HepG2 (cell line): ENCODE measurements at regions not wholly inside any gene's neighbourhood (a gene's known extent, or its start where the extent isn't known, plus 50 kb on each side); places are given as distances from the start of the nearest gene placed in this dataset.

Experiments used
- ATAC-seq: fragments of 200-7000 bp; cut with Tn5 transposase; 3 replicates; pipeline ENCODE4 v1.9.1; 2020; ENCODE audit warnings: mild to moderate bottlenecking, moderate library complexity
- BruUV-seq: library from RNA; stranded (reverse); fragments of 400-500 nt; replicated peaks from 2 replicates; lab custom pipeline; 2021; lab: Mats Ljungman, UMichigan
- CTCF ChIA-PET: fragments of 300-600 bp; formaldehyde crosslinking; extraction: SDS; loops from one replicate; lab custom pipeline; 2021; ENCODE audit warnings: low total read pairs, inconsistent platforms, low intra/inter-chr PET ratio; lab: Yijun Ruan, JAX
- POLR2A ChIA-PET: fragments of 350-600 bp; sonication (Branson Sonifier 250); formaldehyde crosslinking; loops from one replicate; lab custom pipeline; 2020; ENCODE audit warnings: antibody characterized with exemption, inconsistent platforms; lab: Yijun Ruan, JAX
- DNase-seq: peaks from one replicate; pipeline ENCODE4 v3.0.0-alpha.2; 2015; ENCODE audit warnings: low spot score
- FAIRE-seq: peaks from 3 replicates; lab custom pipeline; 2011; peaks lifted over from hg19 to GRCh38; lab: Jason Lieb, UNC
- H2AFZ ChIP-seq: one replicate; pipeline ENCODE4 v1.6.1; 2011; ENCODE audit warnings: low read length, inconsistent platforms
- H3K27ac ChIP-seq: fragments of 300-600 bp; 3 replicates; pipeline ENCODE4 v1.8.0; 2011; ENCODE audit warnings: mixed run types, mild to moderate bottlenecking, mixed read lengths, low read length, inconsistent platforms; ENCODE audit not compliant: insufficient read depth; ENCODE audit errors: extremely low read length
- H3K27me3 ChIP-seq, 2 experiments: fragments of 200-600 bp in 1 of 2; 2 replicates in 1 of 2; 3 replicates in 1 of 2; pipeline versions ENCODE4 v1.6.0 to v1.8.0; 2011; ENCODE audit warnings: low read length in 2 of 2, mild to moderate bottlenecking in 2 of 2, moderate library complexity in 2 of 2, inconsistent platforms in 1 of 2; ENCODE audit not compliant: insufficient read depth in 2 of 2, control insufficient read depth in 1 of 2
- H3K36me3 ChIP-seq, 2 experiments: fragments of 200-600 bp in 1 of 2; replicated peaks in 1 of 2; 2 replicates in 1 of 2; 3 replicates in 1 of 2; pipeline versions ENCODE4 v1.5.1 to v1.8.0; 2011; ENCODE audit warnings: low read length in 2 of 2, inconsistent platforms in 1 of 2; ENCODE audit not compliant: insufficient read depth in 2 of 2, control insufficient read depth in 1 of 2
- H3K4me1 ChIP-seq: 2 replicates; pipeline ENCODE4 v1.5.1; 2012; ENCODE audit warnings: low read length, inconsistent platforms; ENCODE audit not compliant: insufficient read depth
- H3K4me2 ChIP-seq: 2 replicates; pipeline ENCODE4 v1.6.0; 2011; ENCODE audit warnings: low read depth, low read length, inconsistent platforms
- H3K4me3 ChIP-seq, 3 experiments: fragments of 200-600 bp in 1 of 3; sonication (generic), shearing (Covaris generic) in 1 of 3; replicated peaks in 1 of 3; 2 replicates each; pipeline ENCODE4 v1.5.1; 2011 to 2016; ENCODE audit warnings: low read length in 3 of 3, inconsistent platforms in 2 of 3, low read depth in 2 of 3, mild to moderate bottlenecking in 2 of 3, control low read depth in 1 of 3, mixed read lengths in 1 of 3; ENCODE audit not compliant: insufficient read depth in 1 of 3
- H3K79me2 ChIP-seq: one replicate; pipeline ENCODE4 v1.6.1; 2011; ENCODE audit warnings: low read length, inconsistent platforms; ENCODE audit not compliant: insufficient read depth
- H3K9ac ChIP-seq: 2 replicates; pipeline ENCODE4 v1.6.0; 2011; ENCODE audit warnings: mild to moderate bottlenecking, low read depth, low read length, inconsistent platforms; ENCODE audit not compliant: insufficient read depth
- H3K9me3 ChIP-seq: 2 replicates; pipeline ENCODE4 v1.5.1; 2012; ENCODE audit warnings: mild to moderate bottlenecking, low read length
- H4K20me1 ChIP-seq: 2 replicates; pipeline ENCODE4 v1.6.0; 2011; ENCODE audit warnings: inconsistent platforms, mild to moderate bottlenecking, low read length, moderate library complexity; ENCODE audit not compliant: insufficient read depth
- ARNTL ChIP-seq: sonication (generic); formaldehyde crosslinking; IDR thresholded peaks from 2 replicates; pipeline ENCODE4 v1.4.0; 2020; ENCODE audit warnings: mild to moderate bottlenecking, missing genetic modification reagents
- ELF3 ChIP-seq: IDR thresholded peaks from 2 replicates; pipeline ENCODE4 v1.6.1; 2016; ENCODE audit warnings: missing genetic modification reagents, missing compliant biosample characterization
- HNF4G ChIP-seq, 2 experiments: sonication (generic) in 1 of 2; formaldehyde crosslinking in 1 of 2; IDR thresholded peaks; 2 replicates each; pipeline versions ENCODE4 v1.4.0 to v1.6.1; 2011 to 2020; ENCODE audit warnings: borderline replicate concordance in 2 of 2, low read depth in 2 of 2, mild to moderate bottlenecking in 2 of 2, low read length in 1 of 2, missing genetic modification reagents in 1 of 2, moderate library complexity in 1 of 2
- HNRNPH1 ChIP-seq: fragments of 200-400 bp; formaldehyde crosslinking; optimal IDR thresholded peaks from 2 replicates; pipeline ENCODE3; 2017; ENCODE audit warnings: mild to moderate bottlenecking, low read depth, low read length
- NFRKB ChIP-seq: fragments of 450-650 bp; IDR thresholded peaks from 2 replicates; pipeline ENCODE4 v1.6.1; 2017
- PPARG ChIP-seq: conservative IDR thresholded peaks from 2 replicates; pipeline ENCODE4 v1.6.1; 2016; ENCODE audit warnings: missing biosample characterization, missing genetic modification reagents
- SETDB1 ChIP-seq: sonication (generic); formaldehyde crosslinking; IDR thresholded peaks from 2 replicates; pipeline ENCODE4 v1.5.1; 2020; ENCODE audit warnings: missing genetic modification reagents, mild to moderate bottlenecking, borderline replicate concordance
- SIN3B ChIP-seq: fragments of 150-350 bp; IDR thresholded peaks from 2 replicates; pipeline ENCODE4 v1.6.1; 2014; ENCODE audit warnings: low read length
- ZNF333 ChIP-seq: sonication (generic); formaldehyde crosslinking; IDR thresholded peaks from 2 replicates; pipeline ENCODE4 v1.4.0; 2020; ENCODE audit warnings: mild to moderate bottlenecking, missing genetic modification reagents, borderline replicate concordance
- ZNF44 ChIP-seq: sonication (generic); formaldehyde crosslinking; IDR thresholded peaks from 2 replicates; pipeline ENCODE4 v1.5.1; 2020; ENCODE audit warnings: mild to moderate bottlenecking, missing genetic modification reagents
- ZNF570 ChIP-seq: sonication (generic); formaldehyde crosslinking; IDR thresholded peaks from 2 replicates; pipeline ENCODE4 v1.4.0; 2020; ENCODE audit warnings: mild to moderate bottlenecking, missing genetic modification reagents, borderline replicate concordance
- ZNF660 ChIP-seq: sonication (generic); formaldehyde crosslinking; IDR thresholded peaks from 2 replicates; pipeline ENCODE4 v1.5.1; 2020; ENCODE audit warnings: mild to moderate bottlenecking, low read depth, missing genetic modification reagents, borderline replicate concordance
- WGBS: methylation state at CpG from one replicate; pipeline ENCODE4 v1.1.6; 2017; ENCODE audit warnings: low lambda C conversion rate; 5-methylcytosine and 5-hydroxymethylcytosine counted together
- in situ Hi-C: cut with HindIII; loops from 2 replicates; pipeline ENCODE4 v1.10.0; 2017; ENCODE audit warnings: low pct_unique_long_range_greater_than_20kb; ENCODE audit not compliant: extremely low pct_ligation_motif_present
- intact Hi-C: fragments of 100-400 bp; cut with micrococcal nuclease; formaldehyde crosslinking; loops from one replicate; pipeline ENCODE4 v1.10.0; 2022; ENCODE audit not compliant: unreplicated experiment
- TF ChIP-seq, protein P1 (sequence below): sonication (generic); formaldehyde crosslinking; IDR thresholded peaks from 2 replicates; pipeline ENCODE4 v1.4.0; 2020; ENCODE audit warnings: missing genetic modification reagents
- TF ChIP-seq, protein P2 (sequence below): sonication (generic); formaldehyde crosslinking; IDR thresholded peaks from 2 replicates; pipeline ENCODE4 v1.4.0; 2020; ENCODE audit warnings: mild to moderate bottlenecking, low read depth, missing genetic modification reagents
- TF ChIP-seq, protein P3 (sequence below): sonication (generic); formaldehyde crosslinking; IDR thresholded peaks from 2 replicates; pipeline ENCODE4 v1.8.0; 2022; ENCODE audit warnings: low read depth, missing genetic modification reagents
- TF ChIP-seq, protein P4 (sequence below), 2 experiments: sonication (generic) in 1 of 2; formaldehyde crosslinking in 1 of 2; IDR thresholded peaks; 2 replicates each; pipeline versions ENCODE4 v1.4.0 to v1.6.1; 2018 to 2020; ENCODE audit warnings: missing genetic modification reagents in 2 of 2, borderline replicate concordance in 1 of 2, low read depth in 1 of 2, mild to moderate bottlenecking in 1 of 2, missing biosample characterization in 1 of 2
- TF ChIP-seq, protein P5 (sequence below): sonication (generic); formaldehyde crosslinking; IDR thresholded peaks from 2 replicates; pipeline ENCODE4 v1.5.0; 2020; ENCODE audit warnings: missing genetic modification reagents

- intact Hi-C loops (no loop called here), in situ Hi-C loops (no loop called here)
- Histone ChIP-seq H4K20me1 (no peaks in the 10 kb centered on the region), H3K4me1 (no peaks in the 10 kb centered on the region), H3K79me2 (no peaks in the 10 kb centered on the region), H3K9ac (no peak overlapping the region), H3K4me2 (no peak overlapping the region), H3K36me3 (no peaks in the 10 kb centered on the region), H3K27ac (no peak overlapping the region), H3K4me3 (no peak overlapping the region), H3K27me3 (no peaks in the 10 kb centered on the region), H3K9me3 (no peaks in the 10 kb centered on the region), H2AFZ (no peak overlapping the region)
- DNase-seq (no peak), ATAC-seq (no peak), FAIRE-seq (no peak)
- TF ChIP-seq, protein P1, sequence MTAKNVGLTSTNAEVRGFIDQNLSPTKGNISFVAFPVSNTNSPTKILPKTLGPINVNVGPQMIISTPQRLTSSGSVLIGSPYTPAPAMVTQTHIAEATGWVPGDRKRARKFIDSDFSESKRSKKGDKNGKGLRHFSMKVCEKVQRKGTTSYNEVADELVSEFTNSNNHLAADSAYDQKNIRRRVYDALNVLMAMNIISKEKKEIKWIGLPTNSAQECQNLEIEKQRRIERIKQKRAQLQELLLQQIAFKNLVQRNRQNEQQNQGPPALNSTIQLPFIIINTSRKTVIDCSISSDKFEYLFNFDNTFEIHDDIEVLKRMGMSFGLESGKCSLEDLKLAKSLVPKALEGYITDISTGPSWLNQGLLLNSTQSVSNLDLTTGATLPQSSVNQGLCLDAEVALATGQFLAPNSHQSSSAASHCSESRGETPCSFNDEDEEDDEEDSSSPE (CRISPR knock-in tag) = no peak
- TF ChIP-seq, protein P2, sequence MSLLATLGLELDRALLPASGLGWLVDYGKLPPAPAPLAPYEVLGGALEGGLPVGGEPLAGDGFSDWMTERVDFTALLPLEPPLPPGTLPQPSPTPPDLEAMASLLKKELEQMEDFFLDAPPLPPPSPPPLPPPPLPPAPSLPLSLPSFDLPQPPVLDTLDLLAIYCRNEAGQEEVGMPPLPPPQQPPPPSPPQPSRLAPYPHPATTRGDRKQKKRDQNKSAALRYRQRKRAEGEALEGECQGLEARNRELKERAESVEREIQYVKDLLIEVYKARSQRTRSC = no peak
- TF ChIP-seq ZNF660 (CRISPR knock-in tag) = no peak
- TF ChIP-seq SETDB1 = no peak
- no peak for TF ChIP-seq ARNTL (CRISPR knock-in tag)
- TF ChIP-seq ZNF44 (CRISPR knock-in tag) = no peak
- TF ChIP-seq PPARG (CRISPR knock-in tag) = no peak
- TF ChIP-seq ZNF570 (CRISPR knock-in tag) = no peak
- TF ChIP-seq ZNF333 (CRISPR knock-in tag) = no peak
- TF ChIP-seq, protein P3, sequence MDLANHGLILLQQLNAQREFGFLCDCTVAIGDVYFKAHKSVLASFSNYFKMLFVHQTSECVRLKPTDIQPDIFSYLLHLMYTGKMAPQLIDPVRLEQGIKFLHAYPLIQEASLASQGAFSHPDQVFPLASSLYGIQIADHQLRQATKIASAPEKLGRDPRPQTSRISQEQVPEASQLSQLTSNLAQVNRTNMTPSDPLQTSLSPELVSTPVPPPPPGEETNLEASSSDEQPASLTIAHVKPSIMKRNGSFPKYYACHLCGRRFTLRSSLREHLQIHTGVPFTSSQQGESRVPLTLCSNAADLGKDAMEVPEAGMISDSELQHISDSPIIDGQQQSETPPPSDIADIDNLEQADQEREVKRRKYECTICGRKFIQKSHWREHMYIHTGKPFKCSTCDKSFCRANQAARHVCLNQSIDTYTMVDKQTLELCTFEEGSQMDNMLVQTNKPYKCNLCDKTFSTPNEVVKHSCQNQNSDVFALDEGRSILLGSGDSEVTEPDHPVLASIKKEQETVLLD (CRISPR knock-in tag) = no peak
- TF ChIP-seq, protein P4, sequence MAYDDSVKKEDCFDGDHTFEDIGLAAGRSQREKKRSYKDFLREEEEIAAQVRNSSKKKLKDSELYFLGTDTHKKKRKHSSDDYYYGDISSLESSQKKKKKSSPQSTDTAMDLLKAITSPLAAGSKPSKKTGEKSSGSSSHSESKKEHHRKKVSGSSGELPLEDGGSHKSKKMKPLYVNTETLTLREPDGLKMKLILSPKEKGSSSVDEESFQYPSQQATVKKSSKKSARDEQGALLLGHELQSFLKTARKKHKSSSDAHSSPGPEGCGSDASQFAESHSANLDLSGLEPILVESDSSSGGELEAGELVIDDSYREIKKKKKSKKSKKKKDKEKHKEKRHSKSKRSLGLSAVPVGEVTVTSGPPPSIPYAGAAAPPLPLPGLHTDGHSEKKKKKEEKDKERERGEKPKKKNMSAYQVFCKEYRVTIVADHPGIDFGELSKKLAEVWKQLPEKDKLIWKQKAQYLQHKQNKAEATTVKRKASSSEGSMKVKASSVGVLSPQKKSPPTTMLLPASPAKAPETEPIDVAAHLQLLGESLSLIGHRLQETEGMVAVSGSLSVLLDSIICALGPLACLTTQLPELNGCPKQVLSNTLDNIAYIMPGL (CRISPR knock-in tag; IDR thresholded peaks at IDR 0.05; ENCODE audit: borderline replicate concordance in 1 of 2, low read depth in 1 of 2) = no peak
- TF ChIP-seq, protein P5, sequence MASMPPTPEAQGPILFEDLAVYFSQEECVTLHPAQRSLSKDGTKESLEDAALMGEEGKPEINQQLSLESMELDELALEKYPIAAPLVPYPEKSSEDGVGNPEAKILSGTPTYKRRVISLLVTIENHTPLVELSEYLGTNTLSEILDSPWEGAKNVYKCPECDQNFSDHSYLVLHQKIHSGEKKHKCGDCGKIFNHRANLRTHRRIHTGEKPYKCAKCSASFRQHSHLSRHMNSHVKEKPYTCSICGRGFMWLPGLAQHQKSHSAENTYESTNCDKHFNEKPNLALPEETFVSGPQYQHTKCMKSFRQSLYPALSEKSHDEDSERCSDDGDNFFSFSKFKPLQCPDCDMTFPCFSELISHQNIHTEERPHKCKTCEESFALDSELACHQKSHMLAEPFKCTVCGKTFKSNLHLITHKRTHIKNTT (CRISPR knock-in tag) = no peak
- no peak for TF ChIP-seq SIN3B
- TF ChIP-seq ELF3 (CRISPR knock-in tag) = no peak
- no peak for TF ChIP-seq NFRKB
- no peak for TF ChIP-seq HNF4G (IDR thresholded peaks at IDR 0.05; ENCODE audit: borderline replicate concordance, low read depth, low read length)
- TF ChIP-seq HNF4G (CRISPR knock-in tag; IDR thresholded peaks at IDR 0.05; ENCODE audit: borderline replicate concordance, low read depth) = no peak
- no peak for TF ChIP-seq HNRNPH1
- ChIA-PET POLR2A (no interaction called here), CTCF (no interaction called here)
- WGBS = 51% methylated on average over 4 of the region's 4 CpGs
- no TSS peak for BruUV-seq
These were observed 73.9 kb upstream of the TANC1 start for GRCh38 chr2:158894572-158894971.
